H1 (cell line): ENCODE measurements at regions not wholly inside any gene's neighbourhood (a gene's known extent, or its start where the extent isn't known, plus 50 kb on each side); places are given as distances from the start of the nearest gene placed in this dataset.

ENCODE experiments used
- CTCF ChIA-PET: fragments of 300-600 bp; sonication (Branson Sonifier 250); formaldehyde crosslinking; loops from one replicate; lab custom pipeline; 2021; ENCODE audit not compliant: partially characterized antibody; lab: Charles Lee
- POLR2A ChIA-PET: fragments of 300-600 bp; sonication (Branson Sonifier 250); formaldehyde crosslinking; loops from one replicate; lab custom pipeline; 2021; ENCODE audit warnings: inconsistent platforms; ENCODE audit not compliant: partially characterized antibody; lab: Charles Lee
- DNase-seq, 2 experiments: peaks; one replicate each; pipeline versions ENCODE4 v3.0.0 to v3.0.0-alpha.2; 2010 to 2022; ENCODE audit warnings: low spot score in 2 of 2, low read depth in 1 of 2, mixed read lengths in 1 of 2
- FAIRE-seq: peaks from 2 replicates; lab custom pipeline; 2011; peaks lifted over from hg19 to GRCh38; lab: Jason Lieb, UNC
- H2AFZ ChIP-seq: 2 replicates; pipeline ENCODE4 v1.8.1; 2012; ENCODE audit warnings: low read length, inconsistent platforms
- H2AK5ac ChIP-seq: 2 replicates; pipeline ENCODE4 v1.6.1; 2013; ENCODE audit warnings: low read depth, low read length
- H2BK120ac ChIP-seq: replicated peaks from 2 replicates; pipeline ENCODE3; 2013; ENCODE audit warnings: low read depth, low read length, inconsistent platforms
- H2BK12ac ChIP-seq: 2 replicates; pipeline ENCODE4 v1.6.1; 2013; ENCODE audit warnings: low read depth, low read length
- H2BK15ac ChIP-seq: 2 replicates; pipeline ENCODE4 v1.6.1; 2013; ENCODE audit warnings: low read length
- H2BK20ac ChIP-seq: 2 replicates; pipeline ENCODE4 v1.6.1; 2013; ENCODE audit warnings: low read length
- H2BK5ac ChIP-seq: 2 replicates; pipeline ENCODE4 v1.6.1; 2013; ENCODE audit warnings: low read depth, low read length
- H3K14ac ChIP-seq: 2 replicates; pipeline ENCODE4 v1.6.1; 2013; ENCODE audit warnings: inconsistent platforms; ENCODE audit not compliant: insufficient read length
- H3K18ac ChIP-seq: 2 replicates; pipeline ENCODE4 v1.6.1; 2013; ENCODE audit warnings: low read length; ENCODE audit errors: extremely low read depth
- H3K23ac ChIP-seq: 2 replicates; pipeline ENCODE4 v1.6.1; 2013; ENCODE audit warnings: inconsistent platforms; ENCODE audit not compliant: insufficient read length
- H3K23me2 ChIP-seq: 2 replicates; pipeline ENCODE4 v1.6.1; 2013; ENCODE audit warnings: low read depth, low read length
- H3K27ac ChIP-seq: 2 replicates; pipeline ENCODE4 v1.6.1; 2011; ENCODE audit warnings: low read depth, low read length, inconsistent platforms
- H3K27me3 ChIP-seq, 4 experiments: replicated peaks in 1 of 4; 1 replicate in 1 of 4; 2 replicates in 3 of 4; pipeline versions ENCODE4 v1.6.1 to v1.8.1; 2011 to 2013; ENCODE audit warnings: low read length in 3 of 4, mild to moderate bottlenecking in 3 of 4, inconsistent platforms in 2 of 4, mixed read lengths in 2 of 4, moderate library complexity in 1 of 4; ENCODE audit not compliant: control insufficient read depth in 3 of 4, insufficient read depth in 3 of 4; ENCODE audit errors: extremely low read depth in 1 of 4
- H3K36me3 ChIP-seq, 4 experiments: 2 replicates each; pipeline versions ENCODE4 v1.6.1 to v1.8.1; 2011 to 2013; ENCODE audit warnings: mild to moderate bottlenecking in 4 of 4, low read length in 3 of 4, moderate library complexity in 2 of 4, control low read depth in 1 of 4, inconsistent platforms in 1 of 4; ENCODE audit not compliant: insufficient read depth in 4 of 4, control insufficient read depth in 2 of 4
- H3K4ac ChIP-seq: replicated peaks from 2 replicates; pipeline ENCODE3; 2013; ENCODE audit warnings: low read length, low read depth, mixed read lengths, inconsistent platforms; ENCODE audit not compliant: insufficient read length
- H3K4me1 ChIP-seq, 4 experiments: replicated peaks in 1 of 4; 1 replicate in 1 of 4; 2 replicates in 3 of 4; pipeline versions ENCODE4 v1.6.1 to v1.8.1; 2011 to 2013; ENCODE audit warnings: low read length in 3 of 4, inconsistent platforms in 2 of 4, mixed read lengths in 1 of 4; ENCODE audit not compliant: insufficient read depth in 4 of 4, control insufficient read depth in 3 of 4
- H3K4me2 ChIP-seq, 2 experiments: 2 replicates each; pipeline versions ENCODE4 v1.6.1 to v1.8.1; 2011 to 2013; ENCODE audit warnings: low read depth in 2 of 2, low read length in 2 of 2, control low read depth in 1 of 2, inconsistent platforms in 1 of 2, mild to moderate bottlenecking in 1 of 2; ENCODE audit not compliant: insufficient read depth in 1 of 2
- H3K4me3 ChIP-seq, 4 experiments: fragments of 200-600, 300-600 bp in 1 of 4; sonication (generic), shearing (Covaris generic), sonication (Bioruptor Twin) in 1 of 4; 2 replicates each; pipeline versions ENCODE4 v1.5.1 to v1.8.1; 2011 to 2016; ENCODE audit warnings: low read length in 4 of 4, low read depth in 3 of 4, control low read depth in 2 of 4, inconsistent platforms in 2 of 4, mild to moderate bottlenecking in 2 of 4, mixed read lengths in 1 of 4, moderate library complexity in 1 of 4; ENCODE audit not compliant: insufficient read depth in 2 of 4; ENCODE audit errors: extremely low read depth in 1 of 4
- H3K56ac ChIP-seq: replicated peaks from 2 replicates; pipeline ENCODE3; 2013; ENCODE audit warnings: low read depth, mild to moderate bottlenecking, mixed read lengths, low read length, inconsistent platforms; ENCODE audit not compliant: insufficient read length
- H3K79me1 ChIP-seq: 2 replicates; pipeline ENCODE4 v1.6.1; 2013; ENCODE audit warnings: low read depth, low read length, control low read depth
- H3K79me2 ChIP-seq, 2 experiments: 2 replicates each; pipeline versions ENCODE4 v1.6.1 to v1.8.1; 2012 to 2013; ENCODE audit warnings: low read length in 2 of 2, mild to moderate bottlenecking in 2 of 2, inconsistent platforms in 1 of 2; ENCODE audit not compliant: insufficient read depth in 2 of 2, control insufficient read depth in 1 of 2
- H3K9ac ChIP-seq, 4 experiments: replicated peaks in 1 of 4; 1 replicate in 1 of 4; 2 replicates in 3 of 4; pipeline versions ENCODE4 v1.6.1 to v1.8.1; 2011 to 2013; ENCODE audit warnings: low read depth in 3 of 4, low read length in 3 of 4, control low read depth in 2 of 4, mild to moderate bottlenecking in 2 of 4, moderate library complexity in 2 of 4, inconsistent platforms in 1 of 4; ENCODE audit errors: extremely low read depth in 1 of 4
- H3K9me3 ChIP-seq, 2 experiments: 2 replicates each; pipeline versions ENCODE4 v1.6.1 to v1.8.1; 2012 to 2013; ENCODE audit warnings: mild to moderate bottlenecking in 2 of 2, moderate library complexity in 2 of 2, control low read depth in 1 of 2, inconsistent platforms in 1 of 2, low read depth in 1 of 2, low read length in 1 of 2, mixed read lengths in 1 of 2; ENCODE audit not compliant: insufficient read depth in 2 of 2
- H4K20me1 ChIP-seq, 2 experiments: replicated peaks in 1 of 2; 2 replicates each; pipeline versions ENCODE3 to v1.8.1; 2011 to 2013; ENCODE audit warnings: inconsistent platforms in 2 of 2, low read length in 2 of 2, mild to moderate bottlenecking in 1 of 2; ENCODE audit not compliant: insufficient read depth in 2 of 2, control insufficient read depth in 1 of 2
- H4K5ac ChIP-seq: 2 replicates; pipeline ENCODE4 v1.6.1; 2013; ENCODE audit warnings: low read length, low read depth, mixed read lengths, inconsistent platforms; ENCODE audit not compliant: insufficient read length
- H4K8ac ChIP-seq: 2 replicates; pipeline ENCODE4 v1.8.0; 2013; ENCODE audit warnings: mild to moderate bottlenecking, moderate library complexity, low read length, inconsistent platforms; ENCODE audit not compliant: insufficient read depth; ENCODE audit errors: extremely low read depth
- H4K91ac ChIP-seq: replicated peaks from 2 replicates; pipeline ENCODE3; 2013; ENCODE audit warnings: low read length, mixed read lengths, inconsistent platforms; ENCODE audit not compliant: insufficient read length
- BACH1 ChIP-seq: IDR thresholded peaks from 2 replicates; pipeline ENCODE4 v1.6.1; 2012; ENCODE audit warnings: low read length, improper control_type of control experiment
- CREB1 ChIP-seq: IDR thresholded peaks from 2 replicates; pipeline ENCODE4 v1.6.1; 2012; ENCODE audit warnings: inconsistent platforms
- FOSL1 ChIP-seq: IDR thresholded peaks from 2 replicates; pipeline ENCODE4 v1.6.1; 2011; ENCODE audit warnings: mild to moderate bottlenecking, low read depth, low read length, moderate library complexity; ENCODE audit not compliant: insufficient read depth
- GTF2F1 ChIP-seq: IDR thresholded peaks from 2 replicates; pipeline ENCODE4 v1.6.1; 2012; ENCODE audit warnings: low read depth, low read length, improper control_type of control experiment, borderline replicate concordance
- HDAC6 ChIP-seq: IDR thresholded peaks from one replicate; pipeline ENCODE4 v1.7.1; 2012; ENCODE audit warnings: low read depth, mild to moderate bottlenecking, inconsistent platforms, low read length, moderate library complexity
- JUND ChIP-seq: IDR thresholded peaks from 2 replicates; pipeline ENCODE4 v1.6.1; 2011; ENCODE audit warnings: mild to moderate bottlenecking, improper control_type of control experiment, low read length
- KDM1A ChIP-seq: fragments of 200-600, 300-600 bp; sonication (generic); IDR thresholded peaks from 2 replicates; pipeline ENCODE4 v1.7.1; 2016; ENCODE audit warnings: mild to moderate bottlenecking, low read length, borderline replicate concordance
- RBBP5 ChIP-seq: IDR thresholded peaks from 2 replicates; pipeline ENCODE4 v1.7.1; 2012; ENCODE audit warnings: low read depth, mild to moderate bottlenecking, inconsistent platforms, low read length, moderate library complexity, borderline replicate concordance
- SIRT6 ChIP-seq: IDR thresholded peaks from one replicate; pipeline ENCODE4 v1.7.1; 2012; ENCODE audit warnings: low read length, inconsistent platforms
- SIX5 ChIP-seq: IDR thresholded peaks from 2 replicates; pipeline ENCODE4 v1.6.1; 2011; ENCODE audit warnings: mild to moderate bottlenecking, low read depth, low read length
- TAF1 ChIP-seq: IDR thresholded peaks from 2 replicates; pipeline ENCODE4 v1.6.1; 2011; ENCODE audit warnings: mild to moderate bottlenecking, low read depth, low read length
- TAF7 ChIP-seq: optimal IDR thresholded peaks from 2 replicates; pipeline ENCODE3; 2011; ENCODE audit warnings: low read depth, mild to moderate bottlenecking, inconsistent platforms, low read length, moderate library complexity, borderline replicate concordance
- TBP ChIP-seq: IDR thresholded peaks from 2 replicates; pipeline ENCODE4 v1.6.1; 2011; ENCODE audit warnings: low read depth, low read length, improper control_type of control experiment
- ZNF274 ChIP-seq: IDR thresholded peaks from 2 replicates; pipeline ENCODE4 v1.7.0; 2012; ENCODE audit warnings: low read length, borderline replicate concordance; ENCODE audit errors: extremely low read depth
- WGBS, 2 experiments: shearing (Covaris generic) in 1 of 2; methylation state at CpG; one replicate each; pipeline versions ENCODE4 v1.1.6 to v1.1.7; 2013 to 2015; ENCODE audit warnings: low lambda C conversion rate in 2 of 2, mixed read lengths in 2 of 2, inconsistent platforms in 1 of 2, low coverage in 1 of 2, missing lambda C conversion rate in 1 of 2; ENCODE audit not compliant: insufficient replicate concordance in 2 of 2, insufficient coverage in 1 of 2, insufficient read length in 1 of 2; ENCODE audit errors: extremely low coverage in 1 of 2, missing lambda C conversion rate in 1 of 2; 5-methylcytosine and 5-hydroxymethylcytosine counted together
- TF ChIP-seq, protein P1 (sequence below): IDR thresholded peaks from 2 replicates; pipeline ENCODE4 v1.6.1; 2012; ENCODE audit warnings: inconsistent platforms

DNA sequence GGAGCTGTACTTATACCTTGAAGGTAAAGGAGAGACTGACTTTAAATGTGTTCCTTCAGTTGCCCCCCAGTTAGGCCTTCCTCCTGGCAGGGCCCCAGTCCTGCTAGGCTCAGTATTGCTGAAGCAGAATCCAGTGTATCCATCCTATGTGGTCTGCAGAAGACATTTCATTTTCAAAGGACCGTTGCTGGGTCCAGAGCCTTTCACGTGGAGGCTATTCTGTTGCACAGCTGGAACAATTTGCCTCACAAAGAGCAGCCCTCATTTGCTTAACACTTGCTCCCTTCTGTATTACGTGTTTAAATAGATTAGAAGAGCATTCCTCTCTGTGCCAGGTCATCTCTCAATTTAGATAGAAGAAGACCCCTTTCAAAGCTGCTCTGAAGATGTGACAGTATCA is 78.9 kb upstream of the CFAP20DC start:
- no peaks in the 10 kb centered on the region for H3K23me2 ChIP-seq
- no peak overlapping the region for H2AK5ac ChIP-seq
- H4K91ac ChIP-seq = no peak overlapping the region
- no peak overlapping the region for H3K9ac ChIP-seq
- no peaks in the 10 kb centered on the region for H3K79me1 ChIP-seq
- no peak overlapping the region for H2BK12ac ChIP-seq
- H3K4ac ChIP-seq = no peak overlapping the region
- no peak overlapping the region for H2AFZ ChIP-seq
- peaks cover 0 to 8% (median 7%) of the 10 kb centered on the region in 4 experiments; a peak in 3 of 7 replicates for H3K4me1 ChIP-seq
- H2BK15ac ChIP-seq = no peak overlapping the region
- no peak overlapping the region for H3K14ac ChIP-seq
- no peak overlapping the region for H3K56ac ChIP-seq
- POLR2A ChIA-PET = interaction anchor here (0.6 kb wide), 1 partner anchor 540 kb away, joined by 3 read pairs; no protein-coding TSS in a partner anchor
- WGBS, 2 experiments = 5% methylated on average over 3 of the region's 3 CpGs; no CpG with 5 or more reads in 1 of the 2 experiments
- no peak overlapping the region for H3K18ac ChIP-seq
- FAIRE-seq = peak; percentile 99
- H3K23ac ChIP-seq = no peak overlapping the region
- no peaks in the 10 kb centered on the region for H4K20me1 ChIP-seq
- H2BK120ac ChIP-seq = no peak overlapping the region
- no peaks in the 10 kb centered on the region for H3K36me3 ChIP-seq
- H2BK20ac ChIP-seq = no peak overlapping the region
- H3K27me3 ChIP-seq = no peaks in the 10 kb centered on the region
- no peaks in the 10 kb centered on the region for H3K9me3 ChIP-seq
- no peaks in the 10 kb centered on the region for H3K79me2 ChIP-seq
- DNase-seq = peak; percentile 62 to 80
- H2BK5ac ChIP-seq = peak overlapping the region; percentile 66; the same call in 1 of the 2 replicates
- no peak overlapping the region for H4K5ac ChIP-seq
- H3K4me2 ChIP-seq = peak overlapping the region; percentile 6 to 29; a peak in 1 of 4 replicates
- H3K27ac ChIP-seq = no peak overlapping the region; the same call in 1 of the 2 replicates
- peak overlapping the region in 1 of 4 experiments; percentile 31; a peak in 1 of 8 replicates for H3K4me3 ChIP-seq
- CTCF ChIA-PET = interaction anchor here (0.6 to 1.3 kb wide), 4 partner anchors 15 to 1111 kb away, joined by 3 read pairs; no protein-coding TSS in a partner anchor
- no peak overlapping the region for H4K8ac ChIP-seq
- TF ChIP-seq TAF1 = no peak
- TF ChIP-seq RBBP5 = no peak
- no peak for TF ChIP-seq KDM1A
- TF ChIP-seq TBP = 0 out of 2 replicates have a peak, but pooled peaks have one; percentile 18
- TF ChIP-seq BACH1 = no peak
- no peak for TF ChIP-seq GTF2F1
- TF ChIP-seq SIX5 = no peak
- peak; percentile 66 for TF ChIP-seq CREB1
- no peak for TF ChIP-seq ZNF274
- no peak for TF ChIP-seq TAF7
- no peak for TF ChIP-seq SIRT6
- no peak for TF ChIP-seq HDAC6
- TF ChIP-seq FOSL1 = no peak
- TF ChIP-seq JUND = peak; percentile 63; the same call in 1 of the 2 replicates
- TF ChIP-seq, protein P1, sequence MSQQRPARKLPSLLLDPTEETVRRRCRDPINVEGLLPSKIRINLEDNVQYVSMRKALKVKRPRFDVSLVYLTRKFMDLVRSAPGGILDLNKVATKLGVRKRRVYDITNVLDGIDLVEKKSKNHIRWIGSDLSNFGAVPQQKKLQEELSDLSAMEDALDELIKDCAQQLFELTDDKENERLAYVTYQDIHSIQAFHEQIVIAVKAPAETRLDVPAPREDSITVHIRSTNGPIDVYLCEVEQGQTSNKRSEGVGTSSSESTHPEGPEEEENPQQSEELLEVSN = no peak
